H1 (cell line): ENCODE measurements at regions not wholly inside any gene's neighbourhood (a gene's known extent, or its start where the extent isn't known, plus 50 kb on each side); places are given as distances from the start of the nearest gene placed in this dataset.

Experiments
- CTCF ChIA-PET: fragments of 300-600 bp; sonication (Branson Sonifier 250); formaldehyde crosslinking; loops from one replicate; lab custom pipeline; 2021; ENCODE audit not compliant: partially characterized antibody; lab: Charles Lee
- POLR2A ChIA-PET: fragments of 300-600 bp; sonication (Branson Sonifier 250); formaldehyde crosslinking; loops from one replicate; lab custom pipeline; 2021; ENCODE audit warnings: inconsistent platforms; ENCODE audit not compliant: partially characterized antibody; lab: Charles Lee
- DNase-seq, 2 experiments: peaks; one replicate each; pipeline versions ENCODE4 v3.0.0 to v3.0.0-alpha.2; 2010 to 2022; ENCODE audit warnings: low spot score in 2 of 2, low read depth in 1 of 2, mixed read lengths in 1 of 2
- FAIRE-seq: peaks from 2 replicates; lab custom pipeline; 2011; peaks lifted over from hg19 to GRCh38; lab: Jason Lieb, UNC
- H2AFZ ChIP-seq: 2 replicates; pipeline ENCODE4 v1.8.1; 2012; ENCODE audit warnings: low read length, inconsistent platforms
- H2AK5ac ChIP-seq: 2 replicates; pipeline ENCODE4 v1.6.1; 2013; ENCODE audit warnings: low read depth, low read length
- H2BK120ac ChIP-seq: replicated peaks from 2 replicates; pipeline ENCODE3; 2013; ENCODE audit warnings: low read depth, low read length, inconsistent platforms
- H2BK12ac ChIP-seq: 2 replicates; pipeline ENCODE4 v1.6.1; 2013; ENCODE audit warnings: low read depth, low read length
- H2BK15ac ChIP-seq: 2 replicates; pipeline ENCODE4 v1.6.1; 2013; ENCODE audit warnings: low read length
- H2BK20ac ChIP-seq: 2 replicates; pipeline ENCODE4 v1.6.1; 2013; ENCODE audit warnings: low read length
- H2BK5ac ChIP-seq: 2 replicates; pipeline ENCODE4 v1.6.1; 2013; ENCODE audit warnings: low read depth, low read length
- H3K14ac ChIP-seq: 2 replicates; pipeline ENCODE4 v1.6.1; 2013; ENCODE audit warnings: inconsistent platforms; ENCODE audit not compliant: insufficient read length
- H3K18ac ChIP-seq: 2 replicates; pipeline ENCODE4 v1.6.1; 2013; ENCODE audit warnings: low read length; ENCODE audit errors: extremely low read depth
- H3K23ac ChIP-seq: 2 replicates; pipeline ENCODE4 v1.6.1; 2013; ENCODE audit warnings: inconsistent platforms; ENCODE audit not compliant: insufficient read length
- H3K23me2 ChIP-seq: 2 replicates; pipeline ENCODE4 v1.6.1; 2013; ENCODE audit warnings: low read depth, low read length
- H3K27ac ChIP-seq: 2 replicates; pipeline ENCODE4 v1.6.1; 2011; ENCODE audit warnings: low read depth, low read length, inconsistent platforms
- H3K27me3 ChIP-seq, 4 experiments: replicated peaks in 1 of 4; 1 replicate in 1 of 4; 2 replicates in 3 of 4; pipeline versions ENCODE4 v1.6.1 to v1.8.1; 2011 to 2013; ENCODE audit warnings: low read length in 3 of 4, mild to moderate bottlenecking in 3 of 4, inconsistent platforms in 2 of 4, mixed read lengths in 2 of 4, moderate library complexity in 1 of 4; ENCODE audit not compliant: control insufficient read depth in 3 of 4, insufficient read depth in 3 of 4; ENCODE audit errors: extremely low read depth in 1 of 4
- H3K36me3 ChIP-seq, 4 experiments: 2 replicates each; pipeline versions ENCODE4 v1.6.1 to v1.8.1; 2011 to 2013; ENCODE audit warnings: mild to moderate bottlenecking in 4 of 4, low read length in 3 of 4, moderate library complexity in 2 of 4, control low read depth in 1 of 4, inconsistent platforms in 1 of 4; ENCODE audit not compliant: insufficient read depth in 4 of 4, control insufficient read depth in 2 of 4
- H3K4ac ChIP-seq: replicated peaks from 2 replicates; pipeline ENCODE3; 2013; ENCODE audit warnings: low read length, low read depth, mixed read lengths, inconsistent platforms; ENCODE audit not compliant: insufficient read length
- H3K4me1 ChIP-seq, 4 experiments: replicated peaks in 1 of 4; 1 replicate in 1 of 4; 2 replicates in 3 of 4; pipeline versions ENCODE4 v1.6.1 to v1.8.1; 2011 to 2013; ENCODE audit warnings: low read length in 3 of 4, inconsistent platforms in 2 of 4, mixed read lengths in 1 of 4; ENCODE audit not compliant: insufficient read depth in 4 of 4, control insufficient read depth in 3 of 4
- H3K4me2 ChIP-seq, 2 experiments: 2 replicates each; pipeline versions ENCODE4 v1.6.1 to v1.8.1; 2011 to 2013; ENCODE audit warnings: low read depth in 2 of 2, low read length in 2 of 2, control low read depth in 1 of 2, inconsistent platforms in 1 of 2, mild to moderate bottlenecking in 1 of 2; ENCODE audit not compliant: insufficient read depth in 1 of 2
- H3K4me3 ChIP-seq, 4 experiments: fragments of 200-600, 300-600 bp in 1 of 4; sonication (generic), shearing (Covaris generic), sonication (Bioruptor Twin) in 1 of 4; 2 replicates each; pipeline versions ENCODE4 v1.5.1 to v1.8.1; 2011 to 2016; ENCODE audit warnings: low read length in 4 of 4, low read depth in 3 of 4, control low read depth in 2 of 4, inconsistent platforms in 2 of 4, mild to moderate bottlenecking in 2 of 4, mixed read lengths in 1 of 4, moderate library complexity in 1 of 4; ENCODE audit not compliant: insufficient read depth in 2 of 4; ENCODE audit errors: extremely low read depth in 1 of 4
- H3K56ac ChIP-seq: replicated peaks from 2 replicates; pipeline ENCODE3; 2013; ENCODE audit warnings: low read depth, mild to moderate bottlenecking, mixed read lengths, low read length, inconsistent platforms; ENCODE audit not compliant: insufficient read length
- H3K79me1 ChIP-seq: 2 replicates; pipeline ENCODE4 v1.6.1; 2013; ENCODE audit warnings: low read depth, low read length, control low read depth
- H3K79me2 ChIP-seq, 2 experiments: 2 replicates each; pipeline versions ENCODE4 v1.6.1 to v1.8.1; 2012 to 2013; ENCODE audit warnings: low read length in 2 of 2, mild to moderate bottlenecking in 2 of 2, inconsistent platforms in 1 of 2; ENCODE audit not compliant: insufficient read depth in 2 of 2, control insufficient read depth in 1 of 2
- H3K9ac ChIP-seq, 4 experiments: replicated peaks in 1 of 4; 1 replicate in 1 of 4; 2 replicates in 3 of 4; pipeline versions ENCODE4 v1.6.1 to v1.8.1; 2011 to 2013; ENCODE audit warnings: low read depth in 3 of 4, low read length in 3 of 4, control low read depth in 2 of 4, mild to moderate bottlenecking in 2 of 4, moderate library complexity in 2 of 4, inconsistent platforms in 1 of 4; ENCODE audit errors: extremely low read depth in 1 of 4
- H3K9me3 ChIP-seq, 2 experiments: 2 replicates each; pipeline versions ENCODE4 v1.6.1 to v1.8.1; 2012 to 2013; ENCODE audit warnings: mild to moderate bottlenecking in 2 of 2, moderate library complexity in 2 of 2, control low read depth in 1 of 2, inconsistent platforms in 1 of 2, low read depth in 1 of 2, low read length in 1 of 2, mixed read lengths in 1 of 2; ENCODE audit not compliant: insufficient read depth in 2 of 2
- H4K20me1 ChIP-seq, 2 experiments: replicated peaks in 1 of 2; 2 replicates each; pipeline versions ENCODE3 to v1.8.1; 2011 to 2013; ENCODE audit warnings: inconsistent platforms in 2 of 2, low read length in 2 of 2, mild to moderate bottlenecking in 1 of 2; ENCODE audit not compliant: insufficient read depth in 2 of 2, control insufficient read depth in 1 of 2
- H4K5ac ChIP-seq: 2 replicates; pipeline ENCODE4 v1.6.1; 2013; ENCODE audit warnings: low read length, low read depth, mixed read lengths, inconsistent platforms; ENCODE audit not compliant: insufficient read length
- H4K8ac ChIP-seq: 2 replicates; pipeline ENCODE4 v1.8.0; 2013; ENCODE audit warnings: mild to moderate bottlenecking, moderate library complexity, low read length, inconsistent platforms; ENCODE audit not compliant: insufficient read depth; ENCODE audit errors: extremely low read depth
- H4K91ac ChIP-seq: replicated peaks from 2 replicates; pipeline ENCODE3; 2013; ENCODE audit warnings: low read length, mixed read lengths, inconsistent platforms; ENCODE audit not compliant: insufficient read length
- BACH1 ChIP-seq: IDR thresholded peaks from 2 replicates; pipeline ENCODE4 v1.6.1; 2012; ENCODE audit warnings: low read length, improper control_type of control experiment
- CBX8 ChIP-seq: fragments of 300-800, 300-1000 bp; sonication (generic); IDR thresholded peaks from 2 replicates; pipeline ENCODE4 v1.7.1; 2016; ENCODE audit warnings: low read depth, low read length, borderline replicate concordance
- CHD1 ChIP-seq: IDR thresholded peaks from 2 replicates; pipeline ENCODE4 v1.6.1; 2012; ENCODE audit warnings: low read depth, low read length, improper control_type of control experiment
- JUN ChIP-seq: IDR thresholded peaks from 2 replicates; pipeline ENCODE4 v1.6.1; 2011; ENCODE audit warnings: low read depth, mild to moderate bottlenecking, improper control_type of control experiment, low read length
- SRF ChIP-seq: IDR thresholded peaks from 2 replicates; pipeline ENCODE4 v1.6.1; 2011; ENCODE audit warnings: mild to moderate bottlenecking, low read depth, low read length, moderate library complexity
- USF2 ChIP-seq: IDR thresholded peaks from 2 replicates; pipeline ENCODE4 v1.6.1; 2011; ENCODE audit warnings: low read length, improper control_type of control experiment
- WGBS, 2 experiments: shearing (Covaris generic) in 1 of 2; methylation state at CpG; one replicate each; pipeline versions ENCODE4 v1.1.6 to v1.1.7; 2013 to 2015; ENCODE audit warnings: low lambda C conversion rate in 2 of 2, mixed read lengths in 2 of 2, inconsistent platforms in 1 of 2, low coverage in 1 of 2, missing lambda C conversion rate in 1 of 2; ENCODE audit not compliant: insufficient replicate concordance in 2 of 2, insufficient coverage in 1 of 2, insufficient read length in 1 of 2; ENCODE audit errors: extremely low coverage in 1 of 2, missing lambda C conversion rate in 1 of 2; 5-methylcytosine and 5-hydroxymethylcytosine counted together

- peaks cover 0 to 6% (median 4%) of the 10 kb centered on the region in 4 experiments; a peak in 5 of 7 replicates for H3K4me1 ChIP-seq
- H3K9ac ChIP-seq: no peak overlapping the region
- H3K23ac ChIP-seq: no peak overlapping the region
- no peak overlapping the region for H3K56ac ChIP-seq
- POLR2A ChIA-PET: no interaction called here
- H3K27me3 ChIP-seq: no peaks in the 10 kb centered on the region
- no peak overlapping the region for H2AFZ ChIP-seq
- no peak overlapping the region for H3K18ac ChIP-seq
- H4K5ac ChIP-seq: no peak overlapping the region
- CTCF ChIA-PET: interaction anchor here (0.7 to 1.6 kb wide), 8 partner anchors 11 to 247 kb away, joined by 3 to 6 read pairs (median 4); no protein-coding TSS in a partner anchor
- no peaks in the 10 kb centered on the region for H3K79me2 ChIP-seq
- TF ChIP-seq USF2 (no peak), CBX8 (no peak), BACH1 (no peak), CHD1 (no peak), JUN (no peak), SRF (no peak)
- H2BK20ac ChIP-seq: no peak overlapping the region
- no peak overlapping the region for H3K27ac ChIP-seq
- no peak overlapping the region for H2BK5ac ChIP-seq
- no peaks in the 10 kb centered on the region for H4K20me1 ChIP-seq
- no peak overlapping the region for H4K8ac ChIP-seq
- no peak overlapping the region for H3K4me2 ChIP-seq
- WGBS, 2 experiments: 90% methylated on average over 6 of the region's 6 CpGs; no CpG with 5 or more reads in 1 of the 2 experiments
- H3K23me2 ChIP-seq: no peaks in the 10 kb centered on the region
- no peak overlapping the region for H3K4ac ChIP-seq
- FAIRE-seq (no peak), DNase-seq (no peak)
- H3K79me1 ChIP-seq: no peaks in the 10 kb centered on the region
- H4K91ac ChIP-seq: no peak overlapping the region
- H2BK12ac ChIP-seq: no peak overlapping the region
- H2BK15ac ChIP-seq: 0 out of 2 replicates have a peak overlapping the region, but pooled peaks have one; percentile 5
- H3K36me3 ChIP-seq: no peaks in the 10 kb centered on the region
- H3K4me3 ChIP-seq: no peak overlapping the region
- H2AK5ac ChIP-seq: no peak overlapping the region
- H2BK120ac ChIP-seq: no peak overlapping the region
- H3K14ac ChIP-seq: no peak overlapping the region
- no peaks in the 10 kb centered on the region for H3K9me3 ChIP-seq
Observed at GRCh38 chr7:132034748-132035416, 478.5 kb upstream of the PODXL start.
